ENCODE measurements at regions not wholly inside any gene's neighbourhood (a gene's known extent, or its start where the extent isn't known, plus 50 kb on each side); places are given as distances from the start of the nearest gene placed in this dataset.

DNA sequence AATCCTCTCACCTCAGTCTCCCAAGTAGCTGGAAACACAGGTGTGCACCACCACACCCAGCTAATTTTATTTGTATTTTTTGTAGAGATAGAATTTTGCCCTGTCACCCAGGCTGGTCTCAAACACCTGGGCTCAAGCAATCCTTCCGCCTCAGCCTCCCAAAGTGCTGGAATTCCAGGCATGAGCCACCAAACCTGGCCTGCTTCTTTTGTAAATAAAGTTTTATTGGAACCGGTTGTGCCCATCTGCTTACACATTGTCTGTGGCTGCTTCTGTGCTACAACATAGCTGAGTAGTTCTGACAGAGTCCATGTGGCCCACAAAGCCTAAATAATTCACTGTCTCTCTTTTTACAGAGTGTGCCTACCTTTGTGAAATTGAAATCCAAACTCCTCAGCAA, 109.7 kb upstream of the NRSN1 start:
- WGBS (ENCODE audit: extremely low coverage, insufficient read length, low lambda C conversion rate): no CpG with 5 or more reads among the region's 2 CpGs
- no peaks in the 10 kb centered on the region for H3K27me3 Mint-ChIP-seq (ENCODE audit: low read depth)

More for the DNA sequence above, 109.7 kb upstream of the NRSN1 start:
- no peak overlapping the region for H2BK15ac ChIP-seq (ENCODE audit: low read depth, low read length)
- no peak overlapping the region for H3K4ac ChIP-seq (ENCODE audit: low read depth, low read length)
- no peak overlapping the region for H3K23ac ChIP-seq (ENCODE audit: insufficient read length, low read depth, low read length)
- no peak overlapping the region for H2AK5ac ChIP-seq (ENCODE audit: insufficient read length, low read length)
- H3K79me2 ChIP-seq (ENCODE audit: insufficient read depth, low read length): no peaks in the 10 kb centered on the region
- H4K8ac ChIP-seq (replicated peaks; ENCODE audit: insufficient read length, low read depth, low read length): no peak overlapping the region
- Mint-ChIP-seq H3K36me3 (ENCODE audit: insufficient read depth in 1 of 3, low read depth in 3 of 3) (peaks cover 0 to 18% (median 2%) of the 10 kb centered on the region in 3 experiments; a peak in 3 of 7 replicates), H3K4me1 (no peaks in the 10 kb centered on the region), H3K27ac (no peak overlapping the region), H3K9me3 (peaks cover 11 to 12% of the 10 kb centered on the region in 2 experiments; a peak in 3 of 5 replicates), H3K4me3 (no peak overlapping the region)
- no peak overlapping the region for H3T11ph ChIP-seq (ENCODE audit: low read length)
- H2BK120ac ChIP-seq (ENCODE audit: low read depth, low read length, poor library complexity, severe bottlenecking): no peak overlapping the region
- H3K14ac ChIP-seq (ENCODE audit: insufficient read depth, low read length): no peak overlapping the region
- H3K27me3 ChIP-seq (ENCODE audit: insufficient read depth, low read length): no peaks in the 10 kb centered on the region
- no peaks in the 10 kb centered on the region for H3K9me3 ChIP-seq (ENCODE audit: control insufficient read depth, low read depth, low read length)
- no peak overlapping the region for H2AFZ ChIP-seq (ENCODE audit: low read length)
- H4K20me1 ChIP-seq (ENCODE audit: control insufficient read depth, insufficient read depth, insufficient read length): no peaks in the 10 kb centered on the region
- H3K23me2 ChIP-seq (ENCODE audit: insufficient read length, low read depth, low read length, poor library complexity, severe bottlenecking): no peaks in the 10 kb centered on the region
- TF ChIP-seq, protein P1, sequence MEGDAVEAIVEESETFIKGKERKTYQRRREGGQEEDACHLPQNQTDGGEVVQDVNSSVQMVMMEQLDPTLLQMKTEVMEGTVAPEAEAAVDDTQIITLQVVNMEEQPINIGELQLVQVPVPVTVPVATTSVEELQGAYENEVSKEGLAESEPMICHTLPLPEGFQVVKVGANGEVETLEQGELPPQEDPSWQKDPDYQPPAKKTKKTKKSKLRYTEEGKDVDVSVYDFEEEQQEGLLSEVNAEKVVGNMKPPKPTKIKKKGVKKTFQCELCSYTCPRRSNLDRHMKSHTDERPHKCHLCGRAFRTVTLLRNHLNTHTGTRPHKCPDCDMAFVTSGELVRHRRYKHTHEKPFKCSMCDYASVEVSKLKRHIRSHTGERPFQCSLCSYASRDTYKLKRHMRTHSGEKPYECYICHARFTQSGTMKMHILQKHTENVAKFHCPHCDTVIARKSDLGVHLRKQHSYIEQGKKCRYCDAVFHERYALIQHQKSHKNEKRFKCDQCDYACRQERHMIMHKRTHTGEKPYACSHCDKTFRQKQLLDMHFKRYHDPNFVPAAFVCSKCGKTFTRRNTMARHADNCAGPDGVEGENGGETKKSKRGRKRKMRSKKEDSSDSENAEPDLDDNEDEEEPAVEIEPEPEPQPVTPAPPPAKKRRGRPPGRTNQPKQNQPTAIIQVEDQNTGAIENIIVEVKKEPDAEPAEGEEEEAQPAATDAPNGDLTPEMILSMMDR (conservative IDR thresholded peaks at IDR 0.05): no peak
- no peak overlapping the region for H3K56ac ChIP-seq (ENCODE audit: insufficient read length, low read depth, low read length)
- no peaks in the 10 kb centered on the region for H3K79me1 ChIP-seq (ENCODE audit: insufficient read depth, low read depth, low read length, poor library complexity, severe bottlenecking)
- DNase-seq: no peak
- H3K4me1 ChIP-seq (ENCODE audit: insufficient read depth, low read length): no peaks in the 10 kb centered on the region
- no peak overlapping the region for H2BK20ac ChIP-seq (ENCODE audit: low read depth, low read length, poor library complexity, severe bottlenecking)
- no peak overlapping the region for H3K4me2 ChIP-seq (ENCODE audit: insufficient read depth, insufficient read length, low read length)
- H4K5ac ChIP-seq (ENCODE audit: insufficient read length, low read depth, low read length): no peak overlapping the region
- no peak overlapping the region for H2BK12ac ChIP-seq (ENCODE audit: insufficient read length, low read depth, low read length)
- H4K91ac ChIP-seq (ENCODE audit: insufficient read length, low read depth, low read length): no peak overlapping the region
- H3K27ac ChIP-seq (ENCODE audit: insufficient read length, low read depth, low read length): no peak overlapping the region
- no peak overlapping the region for H2BK5ac ChIP-seq (ENCODE audit: insufficient read length, low read length)
- H3K18ac ChIP-seq (ENCODE audit: insufficient read length, low read depth, low read length): no peak overlapping the region
- no peak overlapping the region for H3K9ac ChIP-seq (ENCODE audit: extremely low read depth, insufficient read length, low read length)
